GM19452 (cell line): ENCODE measurements at regions not wholly inside any gene's neighbourhood (a gene's known extent, or its start where the extent isn't known, plus 50 kb on each side); places are given as distances from the start of the nearest gene placed in this dataset.

Experiments used
- ATAC-seq: cut with Tn5 transposase; IDR thresholded peaks from one replicate; pipeline ENCODE4 v1.9.1; 2021; ENCODE audit not compliant: unreplicated experiment

DNA sequence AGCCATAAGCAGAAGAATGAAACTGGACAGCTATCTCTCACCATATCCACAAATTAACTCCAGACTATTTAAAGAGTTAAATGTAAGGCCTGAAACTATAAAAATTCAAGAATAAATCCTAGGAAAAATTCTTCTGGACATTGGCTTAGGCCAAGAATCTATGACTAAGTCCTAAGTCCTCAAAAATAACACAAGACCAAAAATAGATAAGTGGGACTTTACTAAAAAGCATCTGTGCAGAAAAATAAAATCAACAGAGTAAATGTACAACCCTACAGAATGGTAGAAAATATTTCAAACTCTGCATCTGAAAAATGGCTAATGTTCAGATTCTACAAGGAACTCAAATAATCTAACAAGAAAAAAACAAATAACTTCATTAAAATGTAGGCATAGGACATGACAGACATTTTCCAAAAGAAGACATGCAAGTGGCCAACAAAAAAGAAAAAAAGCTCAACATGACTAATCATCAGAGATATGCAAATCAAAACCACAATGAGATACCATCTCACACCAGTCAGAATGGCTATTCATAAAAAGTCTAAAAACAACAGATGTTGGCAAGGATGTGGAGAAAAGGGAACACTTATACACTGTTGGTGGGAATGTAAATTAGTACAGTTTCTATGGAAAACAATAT is 61.0 kb upstream of the PPFIA2 start:
- ATAC-seq = no peak

DNA sequence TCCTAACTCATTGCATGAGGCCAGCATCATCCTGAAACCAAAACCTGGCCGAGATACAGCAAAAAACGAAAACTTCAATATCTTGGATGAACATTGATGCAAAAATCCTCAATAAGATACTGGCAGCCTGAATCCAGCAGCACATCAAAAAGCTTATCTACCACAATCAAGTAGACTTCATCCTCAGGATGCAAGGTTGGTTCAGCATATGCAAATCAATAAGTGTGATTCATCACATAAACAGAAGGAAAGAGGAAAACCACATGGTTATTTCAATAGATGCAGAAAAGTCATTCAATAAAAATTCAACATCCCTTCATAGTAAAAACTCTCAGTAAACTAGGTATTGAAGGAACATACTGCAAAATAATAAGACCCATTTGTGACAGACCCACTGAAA is 56.5 kb upstream of the PPFIA2 start:
- ATAC-seq = no peak

DNA sequence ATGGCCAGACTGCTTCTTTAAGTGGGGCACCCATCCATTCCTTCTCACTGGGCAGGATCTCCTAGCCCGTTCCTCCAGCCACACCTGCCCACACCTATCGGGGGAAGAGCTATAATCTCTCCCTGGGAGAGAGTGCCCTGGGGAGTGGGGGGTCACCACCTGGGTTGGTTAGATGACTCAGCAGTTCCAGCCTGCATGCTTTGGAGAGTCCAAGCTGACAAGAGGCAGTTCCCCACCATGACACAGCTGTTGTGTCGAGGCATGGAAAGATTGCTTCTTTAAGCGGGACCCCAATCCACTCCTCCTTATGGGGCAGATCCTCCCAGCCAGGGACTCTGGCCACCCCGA is 52.6 kb upstream of the PPFIA2 start:
- no peak for ATAC-seq

DNA sequence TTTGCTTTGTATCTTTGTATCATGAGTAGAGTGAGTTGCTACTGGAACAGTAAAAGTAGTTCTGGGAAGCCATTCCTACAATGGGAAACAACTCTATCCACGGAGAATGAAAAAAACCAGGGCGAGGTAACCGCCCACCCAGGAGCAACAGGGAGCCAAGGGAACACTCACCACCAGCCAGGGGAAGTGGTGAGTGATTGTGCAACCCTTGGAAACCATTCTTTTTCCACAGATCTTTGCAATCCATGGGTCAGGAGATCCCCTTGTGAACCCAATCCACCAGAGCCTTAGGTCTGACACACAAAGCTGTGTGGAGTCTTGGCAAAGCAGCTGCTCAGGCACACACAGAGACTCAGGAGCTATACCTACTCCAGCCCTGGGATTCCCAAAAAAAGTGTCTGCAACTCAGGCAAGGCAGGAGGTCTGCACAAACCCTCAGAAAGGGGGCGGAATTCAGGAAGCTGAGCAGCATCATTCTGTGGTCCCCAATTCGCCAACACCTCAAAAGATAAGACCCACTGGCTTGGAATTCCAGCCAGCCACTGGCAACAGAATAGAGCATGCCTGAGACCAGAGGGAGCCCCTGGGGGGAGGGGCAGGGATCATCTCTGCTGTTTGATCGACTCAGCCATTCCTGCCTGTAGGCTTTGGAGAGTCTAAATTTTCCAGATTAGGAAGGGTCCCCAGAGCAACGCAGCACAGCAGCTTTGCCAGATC is 52.1 kb upstream of the PPFIA2 start:
- no peak for ATAC-seq

- ATAC-seq = peak; percentile 84
Observed at GRCh38 chr12:81809829-81810595, 50.9 kb upstream of the PPFIA2 start.

- no peak for ATAC-seq
Observed at GRCh38 chr12:81809113-81809777, 50.1 kb upstream of the PPFIA2 start.
